MG63 (cell line): ENCODE measurements at regions not wholly inside any gene's neighbourhood (a gene's known extent, or its start where the extent isn't known, plus 50 kb on each side); places are given as distances from the start of the nearest gene placed in this dataset.
"Not testable (repeated sequence)": the region's sequence is repeated elsewhere in the genome, so short reads cannot be mapped to it uniquely, and the experiment has no call there.

Experiments used
- DNase-seq: peaks from one replicate; pipeline ENCODE4 v3.0.0-alpha.2; 2020
- H3K27me3 ChIP-seq: fragments of 250-450 bp; sonication (Bioruptor Pico); 2 replicates; pipeline ENCODE4 v1.5.1; 2020; ENCODE audit warnings: mild to moderate bottlenecking, moderate library complexity
- H3K36me3 ChIP-seq: fragments of 250-450 bp; sonication (Bioruptor Pico); 2 replicates; pipeline ENCODE4 v1.5.1; 2020; ENCODE audit warnings: mild to moderate bottlenecking, moderate library complexity
- H3K4me3 ChIP-seq: fragments of 250-450 bp; sonication (Bioruptor Pico); 2 replicates; pipeline ENCODE4 v1.5.1; 2020; ENCODE audit warnings: mild to moderate bottlenecking, moderate library complexity
- H3K9me3 ChIP-seq: fragments of 250-450 bp; sonication (Bioruptor Pico); 2 replicates; pipeline ENCODE4 v1.5.1; 2020; ENCODE audit warnings: mild to moderate bottlenecking, moderate library complexity

DNA sequence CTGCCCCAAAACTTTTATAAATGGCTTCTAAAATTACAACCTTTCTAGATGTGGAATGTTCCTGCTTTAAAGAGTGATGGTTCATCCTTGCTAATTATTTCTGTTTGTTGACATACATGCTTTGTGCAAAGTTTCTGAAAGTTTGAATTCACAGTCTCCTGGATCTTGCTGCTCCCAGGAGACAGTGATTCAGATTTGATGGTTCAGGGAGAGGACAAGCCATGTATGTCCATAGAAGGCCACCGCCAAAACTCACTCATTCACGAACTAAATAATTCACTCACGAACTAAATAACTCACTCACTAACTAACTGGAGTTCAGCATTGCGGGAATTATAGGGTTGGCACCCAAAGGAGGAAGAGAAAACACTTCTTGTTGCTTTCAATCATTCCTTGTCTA is 416.5 kb upstream of the ZEB2 start:
- H3K9me3 ChIP-seq: no peaks in the 10 kb centered on the region
- no peak overlapping the region for H3K4me3 ChIP-seq
- no peak for DNase-seq
- H3K27me3 ChIP-seq: no peaks in the 10 kb centered on the region
- H3K36me3 ChIP-seq: no peaks in the 10 kb centered on the region; the same call in 1 of the 2 replicates

DNA sequence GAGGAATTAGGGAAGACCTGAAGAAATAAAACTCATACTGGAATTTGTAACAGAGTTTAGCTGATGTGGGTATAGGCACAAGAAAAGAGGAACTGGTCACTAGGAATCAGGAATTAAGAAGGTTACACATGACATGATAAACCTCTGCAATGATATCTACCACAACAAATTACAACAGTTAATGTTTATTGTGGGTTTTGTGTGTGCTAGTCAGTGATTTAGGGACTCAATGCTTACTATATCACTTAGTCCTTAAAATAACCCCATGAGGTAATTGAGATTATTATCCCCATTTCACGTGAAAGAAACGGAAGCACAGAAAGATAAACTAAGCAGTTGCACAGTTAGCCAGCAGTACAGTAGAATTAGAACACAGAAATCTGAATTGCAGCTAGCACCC is 415.8 kb upstream of the ZEB2 start:
- H3K36me3 ChIP-seq: no peaks in the 10 kb centered on the region; the same call in 1 of the 2 replicates
- DNase-seq: no peak
- no peak overlapping the region for H3K4me3 ChIP-seq
- H3K9me3 ChIP-seq: no peaks in the 10 kb centered on the region
- no peaks in the 10 kb centered on the region for H3K27me3 ChIP-seq

GRCh38 chr2:144935191-144935590 is 415.3 kb upstream of the ZEB2 start:
- no peak for DNase-seq
- no peaks in the 10 kb centered on the region for H3K27me3 ChIP-seq
- H3K9me3 ChIP-seq: no peaks in the 10 kb centered on the region
- H3K4me3 ChIP-seq: no peak overlapping the region
- no peaks in the 10 kb centered on the region; the same call in 1 of the 2 replicates for H3K36me3 ChIP-seq

GRCh38 chr2:144931960-144932359 is 412.0 kb upstream of the ZEB2 start:
- peaks cover 12% of the 10 kb centered on the region for H3K9me3 ChIP-seq
- DNase-seq: no peak
- no peak overlapping the region for H3K4me3 ChIP-seq
- no peaks in the 10 kb centered on the region for H3K36me3 ChIP-seq
- no peaks in the 10 kb centered on the region for H3K27me3 ChIP-seq

- no peak for DNase-seq
- no peaks in the 10 kb centered on the region for H3K36me3 ChIP-seq
Observed at GRCh38 chr2:144931480-144931879, 411.6 kb upstream of the ZEB2 start.

GRCh38 chr2:144927429-144927828 is 407.5 kb upstream of the ZEB2 start:
- DNase-seq: no peak
- Histone ChIP-seq H3K27me3 (no peaks in the 10 kb centered on the region), H3K36me3 (no peaks in the 10 kb centered on the region), H3K4me3 (no peak overlapping the region), H3K9me3 (peaks cover 14% of the 10 kb centered on the region)

More at GRCh38 chr2:144931480-144931879, 411.6 kb upstream of the ZEB2 start:
- peaks cover 12% of the 10 kb centered on the region for H3K9me3 ChIP-seq
- H3K4me3 ChIP-seq: no peak overlapping the region
- H3K27me3 ChIP-seq: no peaks in the 10 kb centered on the region

DNA sequence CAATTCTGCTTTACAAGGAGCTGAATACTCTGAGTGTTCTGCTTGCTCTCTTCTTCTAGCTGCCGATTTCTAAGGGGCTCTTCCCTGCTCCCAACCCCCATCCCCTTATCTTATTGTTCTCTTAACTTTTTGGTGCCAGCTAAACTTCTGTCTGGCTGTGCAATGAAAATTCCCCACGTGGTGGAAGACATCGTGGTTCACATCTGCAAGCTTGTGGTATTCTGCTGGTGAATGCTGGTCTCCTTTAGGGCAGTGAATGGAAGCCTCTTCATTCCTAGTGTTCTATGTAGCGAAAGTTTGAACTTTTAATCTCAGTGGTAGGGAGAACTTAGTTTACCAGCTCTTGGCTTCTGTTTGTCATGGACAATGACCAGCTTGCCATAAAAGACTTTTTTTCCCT is 406.0 kb upstream of the ZEB2 start:
- Histone ChIP-seq H3K36me3 (no peaks in the 10 kb centered on the region), H3K4me3 (no peak overlapping the region), H3K27me3 (no peaks in the 10 kb centered on the region), H3K9me3 (peaks cover 16% of the 10 kb centered on the region)
- no peak for DNase-seq

- Histone ChIP-seq H3K4me3 (no peak overlapping the region), H3K27me3 (no peaks in the 10 kb centered on the region), H3K9me3 (peaks cover 16% of the 10 kb centered on the region), H3K36me3 (no peaks in the 10 kb centered on the region)
- no peak for DNase-seq
Observed at GRCh38 chr2:144924827-144925226, 404.9 kb upstream of the ZEB2 start.

DNA sequence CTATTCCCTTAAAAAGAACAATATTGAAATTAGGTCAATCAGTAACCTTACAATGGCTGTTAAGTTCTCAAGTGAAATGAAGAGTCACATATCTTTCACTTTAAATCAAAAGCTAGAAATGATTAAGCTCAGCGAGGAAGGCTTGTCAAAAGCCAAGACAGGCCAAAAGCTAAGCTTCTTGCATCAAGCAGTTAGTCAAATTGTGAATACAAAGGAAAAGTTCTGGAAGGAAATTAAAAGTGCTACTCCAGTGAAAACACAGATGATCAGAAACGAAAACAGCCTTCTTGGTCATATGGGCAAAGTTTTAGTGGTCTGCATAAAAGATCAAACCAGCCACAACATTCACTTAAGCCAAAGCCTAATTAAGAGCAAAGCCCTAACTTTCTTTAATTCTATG is 402.6 kb upstream of the ZEB2 start:
- no peaks in the 10 kb centered on the region for H3K36me3 ChIP-seq
- peaks cover 10% of the 10 kb centered on the region; the same call in 1 of the 2 replicates for H3K9me3 ChIP-seq
- H3K4me3 ChIP-seq: no peak overlapping the region
- H3K27me3 ChIP-seq: no peaks in the 10 kb centered on the region
- no peak for DNase-seq

GRCh38 chr2:144920755-144921530 is 401.0 kb upstream of the ZEB2 start:
- no peak overlapping the region for H3K4me3 ChIP-seq
- no peaks in the 10 kb centered on the region for H3K27me3 ChIP-seq
- no peak for DNase-seq
- peaks cover 4% of the 10 kb centered on the region; the same call in 1 of the 2 replicates for H3K9me3 ChIP-seq
- H3K36me3 ChIP-seq: no peaks in the 10 kb centered on the region

GRCh38 chr2:144914622-144915318 is 394.9 kb upstream of the ZEB2 start:
- Histone ChIP-seq H3K9me3 (no peaks in the 10 kb centered on the region), H3K4me3 (no peak overlapping the region), H3K27me3 (no peaks in the 10 kb centered on the region), H3K36me3 (no peaks in the 10 kb centered on the region)
- DNase-seq: no peak

GRCh38 chr2:144914113-144914512 is 394.2 kb upstream of the ZEB2 start:
- Histone ChIP-seq H3K9me3 (no peaks in the 10 kb centered on the region), H3K27me3 (no peaks in the 10 kb centered on the region), H3K4me3 (no peak overlapping the region), H3K36me3 (no peaks in the 10 kb centered on the region)
- no peak for DNase-seq

DNA sequence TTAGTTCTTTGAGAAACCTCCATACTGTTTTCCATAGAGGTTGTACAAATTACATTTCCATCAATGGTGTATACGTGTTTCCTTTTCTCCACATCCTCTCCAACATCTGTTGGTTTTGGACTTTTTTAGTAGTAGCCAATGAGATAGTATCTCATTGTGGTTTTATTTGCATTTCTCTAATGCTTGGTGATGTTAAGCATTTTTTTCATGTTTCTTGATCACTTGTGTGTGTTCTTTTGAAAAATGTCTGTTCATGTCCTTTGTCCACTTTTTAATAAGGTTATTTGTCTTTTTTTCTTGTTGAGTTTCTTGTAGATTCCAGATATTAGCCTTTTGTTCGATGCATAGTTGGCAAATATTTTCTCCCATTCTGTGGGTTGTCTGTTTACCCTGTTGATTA is 392.3 kb upstream of the ZEB2 start:
- Histone ChIP-seq H3K9me3 (no peaks in the 10 kb centered on the region), H3K27me3 (no peaks in the 10 kb centered on the region), H3K4me3 (no peak overlapping the region), H3K36me3 (no peaks in the 10 kb centered on the region)
- no peak for DNase-seq

DNA sequence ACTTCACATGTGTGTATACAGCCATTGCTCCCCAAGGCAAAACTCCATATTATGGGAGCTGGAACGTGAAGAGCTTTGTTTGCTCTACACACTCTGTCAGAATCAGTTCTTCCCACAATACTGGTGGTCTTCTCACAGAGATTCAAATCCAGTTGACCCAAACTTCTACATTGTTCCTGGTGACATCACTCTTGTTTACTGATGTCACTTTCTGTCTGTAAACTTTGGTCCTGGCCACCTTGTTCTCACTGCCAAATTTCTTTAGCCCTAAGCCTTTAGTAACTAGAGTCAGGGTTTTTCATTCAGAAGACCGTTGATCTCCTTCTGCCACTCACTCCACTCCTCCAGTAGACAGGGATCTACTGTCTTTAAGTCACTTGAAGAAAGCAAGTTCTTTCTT is 386.0 kb upstream of the ZEB2 start:
- H3K4me3 ChIP-seq: no peak overlapping the region
- DNase-seq: no peak
- no peaks in the 10 kb centered on the region for H3K36me3 ChIP-seq
- no peaks in the 10 kb centered on the region for H3K27me3 ChIP-seq
- no peaks in the 10 kb centered on the region for H3K9me3 ChIP-seq

GRCh38 chr2:144904612-144905011 is 384.7 kb upstream of the ZEB2 start:
- Histone ChIP-seq H3K27me3 (no peaks in the 10 kb centered on the region), H3K4me3 (no peak overlapping the region), H3K9me3 (no peaks in the 10 kb centered on the region), H3K36me3 (no peaks in the 10 kb centered on the region)
- DNase-seq: no peak

DNA sequence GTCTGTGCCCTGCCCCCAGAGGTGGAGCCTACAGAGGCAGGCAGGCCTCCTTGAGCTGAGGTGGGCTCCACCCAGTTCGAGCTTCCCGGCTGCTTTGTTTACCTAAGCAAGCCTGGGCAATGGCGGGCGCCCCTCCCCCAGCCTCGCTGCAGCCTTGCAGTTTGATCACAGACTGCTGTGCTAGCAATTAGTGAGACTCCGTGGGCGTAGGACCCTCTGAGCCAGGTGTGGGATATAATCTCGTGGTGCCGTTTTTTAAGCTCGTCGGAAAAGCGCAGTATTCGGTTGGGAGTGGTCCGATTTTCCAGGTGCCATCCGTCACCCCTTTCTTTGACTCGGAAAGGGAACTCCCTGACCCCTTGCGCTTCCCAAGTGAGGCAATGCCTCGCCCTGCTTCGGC is 383.1 kb upstream of the ZEB2 start:
- H3K9me3 ChIP-seq, DNase-seq, H3K36me3 ChIP-seq, H3K27me3 ChIP-seq, H3K4me3 ChIP-seq: not testable (repeated sequence)

DNA sequence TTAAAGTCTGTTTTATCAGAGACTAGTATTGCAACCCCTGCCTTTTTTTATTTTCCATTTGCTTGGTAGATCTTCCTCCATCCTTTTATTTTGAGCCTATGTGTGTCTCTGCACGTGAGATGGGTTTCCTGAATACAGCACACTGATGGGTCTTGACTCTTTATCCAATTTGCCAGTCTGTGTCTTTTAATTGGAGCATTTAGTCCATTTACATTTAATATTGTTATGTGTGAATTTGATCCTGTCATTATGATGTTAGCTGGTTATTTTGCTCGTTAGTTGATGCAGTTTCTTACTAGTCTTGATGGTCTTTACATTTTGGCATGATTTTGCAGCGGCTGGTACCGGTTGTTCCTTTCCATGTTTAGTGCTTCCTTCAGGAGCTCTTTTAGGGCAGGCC is 381.5 kb upstream of the ZEB2 start:
- H3K36me3 ChIP-seq, DNase-seq, H3K27me3 ChIP-seq: not testable (repeated sequence)

DNA sequence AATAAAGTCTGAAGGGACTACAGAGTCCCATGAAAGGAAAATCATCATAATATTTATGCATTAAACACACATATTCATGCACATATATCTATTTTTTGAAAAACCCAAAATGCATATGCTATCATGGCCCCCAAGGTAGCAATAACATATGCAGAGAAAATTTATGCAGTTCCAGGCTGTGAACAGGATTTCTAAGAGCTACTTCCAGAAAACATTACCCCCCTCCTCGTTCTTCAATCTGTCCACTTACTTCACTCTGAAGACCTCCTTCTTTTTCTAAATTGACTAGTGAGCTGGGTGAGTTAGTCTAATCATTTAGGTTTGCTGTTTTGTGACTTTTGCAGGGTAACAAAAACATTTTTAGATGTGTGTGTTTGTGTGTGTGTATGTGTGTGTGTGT is 376.4 kb upstream of the ZEB2 start:
- Histone ChIP-seq H3K9me3 (no peaks in the 10 kb centered on the region), H3K27me3 (no peaks in the 10 kb centered on the region), H3K36me3 (no peaks in the 10 kb centered on the region), H3K4me3 (no peak overlapping the region)
- DNase-seq: no peak

More for the DNA sequence above, 381.5 kb upstream of the ZEB2 start:
- H3K9me3 ChIP-seq, H3K4me3 ChIP-seq: not testable (repeated sequence)
